ENCODE measurements at regions not wholly inside any gene's neighbourhood (a gene's known extent, or its start where the extent isn't known, plus 50 kb on each side); places are given as distances from the start of the nearest gene placed in this dataset.

GRCh38 chr20:60822699-60823607, 429.1 kb upstream of the CDH4 start:
- no peak for DNase-seq
- intact Hi-C loops (cut with DNase I): no loop called here

- intact Hi-C loops (cut with DNase I): no loop called here
- DNase-seq: no peak
Observed at GRCh38 chr20:60835876-60836275, 416.2 kb upstream of the CDH4 start.

GRCh38 chr20:60837173-60837770, 414.8 kb upstream of the CDH4 start:
- DNase-seq: no peak
- intact Hi-C loops (cut with DNase I): no loop called here

- intact Hi-C loops (cut with DNase I): no loop called here
Observed at GRCh38 chr20:60838297-60838696, 413.8 kb upstream of the CDH4 start.

GRCh38 chr20:60840971-60841370, 411.1 kb upstream of the CDH4 start:
- no peak for DNase-seq

More at GRCh38 chr20:60838297-60838696, 413.8 kb upstream of the CDH4 start:
- no peak for DNase-seq

GRCh38 chr20:60845146-60845545, 406.9 kb upstream of the CDH4 start:
- no peak for DNase-seq
- intact Hi-C loops (cut with DNase I): no loop called here

More at GRCh38 chr20:60840971-60841370, 411.1 kb upstream of the CDH4 start:
- intact Hi-C loops (cut with DNase I): no loop called here

GRCh38 chr20:60851826-60852704, 400.0 kb upstream of the CDH4 start:
- DNase-seq: peak in 1 of 10 donors; percentile 83
- intact Hi-C loops (cut with DNase I): no loop called here

GRCh38 chr20:60857708-60858107, 394.4 kb upstream of the CDH4 start:
- intact Hi-C loops (cut with DNase I): no loop called here
- DNase-seq: no peak

GRCh38 chr20:60862601-60863000, 389.5 kb upstream of the CDH4 start:
- DNase-seq: no peak
- intact Hi-C loops (cut with DNase I): no loop called here

- DNase-seq: no peak
- intact Hi-C loops (cut with DNase I): no loop called here
Observed at GRCh38 chr20:60863548-60863947, 388.5 kb upstream of the CDH4 start.

GRCh38 chr20:60867589-60867988, 384.5 kb upstream of the CDH4 start:
- no peak for DNase-seq
- intact Hi-C loops (cut with DNase I): no loop called here

GRCh38 chr20:60868316-60868891, 383.7 kb upstream of the CDH4 start:
- DNase-seq: no peak
- intact Hi-C loops (cut with DNase I): no loop called here

- no peak for DNase-seq
- intact Hi-C loops (cut with DNase I): no loop called here
Observed at GRCh38 chr20:60869087-60869486, 383.0 kb upstream of the CDH4 start.

- intact Hi-C loops (cut with DNase I): no loop called here
- no peak for DNase-seq
Observed at GRCh38 chr20:60869625-60870024, 382.4 kb upstream of the CDH4 start.

- DNase-seq: no peak
- intact Hi-C loops (cut with DNase I): no loop called here
Observed at GRCh38 chr20:60870040-60870439, 382.0 kb upstream of the CDH4 start.

- intact Hi-C loops (cut with DNase I): no loop called here
- DNase-seq: no peak
Observed at GRCh38 chr20:60872224-60872623, 379.8 kb upstream of the CDH4 start.

GRCh38 chr20:60877071-60877857, 374.8 kb upstream of the CDH4 start:
- intact Hi-C loops (cut with DNase I): no loop called here
- DNase-seq: no peak

GRCh38 chr20:60882836-60883235, 369.2 kb upstream of the CDH4 start:
- intact Hi-C loops (cut with DNase I): no loop called here
- no peak for DNase-seq

GRCh38 chr20:60883496-60883895, 368.6 kb upstream of the CDH4 start:
- no peak for DNase-seq
- intact Hi-C loops (cut with DNase I): no loop called here

GRCh38 chr20:60884277-60884676, 367.8 kb upstream of the CDH4 start:
- intact Hi-C loops (cut with DNase I): no loop called here

More at GRCh38 chr20:60884277-60884676, 367.8 kb upstream of the CDH4 start:
- no peak for DNase-seq

Measured in posterior cingulate gyrus (tissue), 11 donors.